Ascending aorta (tissue), 2 donors: ENCODE measurements at regions not wholly inside any gene's neighbourhood (a gene's known extent, or its start where the extent isn't known, plus 50 kb on each side); places are given as distances from the start of the nearest gene placed in this dataset.
"Not testable (repeated sequence)": the region's sequence is repeated elsewhere in the genome, so short reads cannot be mapped to it uniquely, and the experiment has no call there.

Experiments
- DNase-seq, 2 donors: peaks; one replicate each; pipeline ENCODE4 v3.0.0-alpha.2; 2019; ENCODE audit warnings: low spot score in 2 of 2
- H3K27ac ChIP-seq, 2 donors: fragments of 200-600 bp; sonication (generic); one replicate each; pipeline ENCODE4 v1.5.1; 2016 to 2017; ENCODE audit warnings: mild to moderate bottlenecking in 1 of 2
- H3K27me3 ChIP-seq: fragments of 200-600 bp; sonication (generic); one replicate; pipeline ENCODE4 v1.5.1; 2017
- H3K36me3 ChIP-seq, 2 donors: fragments of 200-600 bp; sonication (generic); one replicate each; pipeline ENCODE4 v1.5.1; 2016
- H3K4me1 ChIP-seq, 2 donors: fragments of 200-600 bp; sonication (generic); one replicate each; pipeline ENCODE4 v1.5.1; 2016 to 2017; ENCODE audit warnings: mild to moderate bottlenecking in 1 of 2
- H3K4me3 ChIP-seq, 2 donors: fragments of 200-600 bp; sonication (generic); one replicate each; pipeline ENCODE4 v1.5.1; 2016 to 2017; ENCODE audit warnings: mild to moderate bottlenecking in 1 of 2
- H3K9me3 ChIP-seq, 2 donors: fragments of 200-600 bp; sonication (generic); one replicate each; pipeline ENCODE4 v1.5.1; 2016
- intact Hi-C: fragments of 100-400 bp; cut with DNase I; formaldehyde crosslinking; loops from one replicate; pipeline ENCODE4 v1.15.1; 2023
- TF ChIP-seq, protein P1 (sequence below), 3 experiments: fragments of 200-600 bp in 2 of 3; fragments of 450-650 bp in 1 of 3; sonication (generic) in 2 of 3; IDR thresholded peaks; one replicate each; pipeline ENCODE4 v1.5.1; 2016 to 2019; ENCODE audit warnings: antibody characterized with exemption in 3 of 3, mild to moderate bottlenecking in 1 of 3, moderate library complexity in 1 of 3

DNA sequence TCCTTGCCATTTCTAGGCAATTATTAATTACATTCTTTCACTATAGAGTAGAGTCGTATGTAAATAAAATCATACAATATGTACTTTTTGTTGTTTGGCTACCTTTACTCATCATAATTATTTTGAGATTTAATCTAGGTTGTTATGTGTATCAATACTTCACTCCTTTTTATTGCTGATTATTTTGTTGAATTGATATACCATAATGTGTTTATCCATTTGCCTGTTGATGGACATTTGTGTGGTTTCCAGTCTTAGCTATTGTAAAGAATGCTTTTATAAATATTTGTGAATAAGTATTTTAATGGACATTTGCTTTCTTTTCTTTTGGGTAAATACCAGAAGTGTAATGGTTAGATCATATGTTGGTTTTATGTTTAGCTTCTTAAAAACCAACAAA lies 174.0 kb downstream of the RAMP3 start:
- intact Hi-C loops = no loop called here
- Histone ChIP-seq H3K4me1 (no peaks in the 10 kb centered on the region), H3K9me3 (peaks cover 4 to 8% of the 10 kb centered on the region in 2 donors), H3K36me3 (no peaks in the 10 kb centered on the region), H3K4me3 (no peak overlapping the region), H3K27me3 (no peaks in the 10 kb centered on the region), H3K27ac (no peak overlapping the region)
- no peak for DNase-seq
- TF ChIP-seq, protein P1, sequence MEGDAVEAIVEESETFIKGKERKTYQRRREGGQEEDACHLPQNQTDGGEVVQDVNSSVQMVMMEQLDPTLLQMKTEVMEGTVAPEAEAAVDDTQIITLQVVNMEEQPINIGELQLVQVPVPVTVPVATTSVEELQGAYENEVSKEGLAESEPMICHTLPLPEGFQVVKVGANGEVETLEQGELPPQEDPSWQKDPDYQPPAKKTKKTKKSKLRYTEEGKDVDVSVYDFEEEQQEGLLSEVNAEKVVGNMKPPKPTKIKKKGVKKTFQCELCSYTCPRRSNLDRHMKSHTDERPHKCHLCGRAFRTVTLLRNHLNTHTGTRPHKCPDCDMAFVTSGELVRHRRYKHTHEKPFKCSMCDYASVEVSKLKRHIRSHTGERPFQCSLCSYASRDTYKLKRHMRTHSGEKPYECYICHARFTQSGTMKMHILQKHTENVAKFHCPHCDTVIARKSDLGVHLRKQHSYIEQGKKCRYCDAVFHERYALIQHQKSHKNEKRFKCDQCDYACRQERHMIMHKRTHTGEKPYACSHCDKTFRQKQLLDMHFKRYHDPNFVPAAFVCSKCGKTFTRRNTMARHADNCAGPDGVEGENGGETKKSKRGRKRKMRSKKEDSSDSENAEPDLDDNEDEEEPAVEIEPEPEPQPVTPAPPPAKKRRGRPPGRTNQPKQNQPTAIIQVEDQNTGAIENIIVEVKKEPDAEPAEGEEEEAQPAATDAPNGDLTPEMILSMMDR (IDR thresholded peaks at IDR 0.05) = no peak

DNA sequence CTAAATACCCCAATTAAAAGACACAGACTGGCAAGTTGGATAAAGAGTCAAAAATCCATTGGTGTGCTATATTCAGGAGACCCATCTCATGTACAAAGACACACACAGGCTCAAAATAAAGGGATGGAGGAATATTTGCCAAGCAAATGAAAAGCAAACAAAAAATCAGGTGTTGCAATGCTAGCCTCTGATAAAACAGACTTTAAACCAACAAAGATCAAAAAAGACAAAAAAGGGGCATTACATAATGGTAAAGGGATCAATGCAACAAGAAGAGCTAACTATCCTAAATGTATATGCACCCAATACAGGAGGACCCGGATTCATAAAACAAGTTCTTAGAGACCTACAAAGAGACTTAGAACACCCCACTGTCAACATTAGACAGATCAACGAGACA lies 177.4 kb downstream of the RAMP3 start:
- H3K4me1 ChIP-seq, intact Hi-C loops, H3K9me3 ChIP-seq, H3K36me3 ChIP-seq, H3K27me3 ChIP-seq, DNase-seq, H3K4me3 ChIP-seq, H3K27ac ChIP-seq: not testable (repeated sequence)

GRCh38 chr7:45342236-45342635 lies 184.6 kb downstream of the RAMP3 start:
- intact Hi-C loops = no loop called here
- TF ChIP-seq, protein P1 (IDR thresholded peaks at IDR 0.05) = no peak
- Histone ChIP-seq H3K4me3 (no peak overlapping the region), H3K36me3 (no peaks in the 10 kb centered on the region), H3K27me3 (no peaks in the 10 kb centered on the region), H3K9me3 (no peaks in the 10 kb centered on the region), H3K27ac (no peak overlapping the region), H3K4me1 (no peaks in the 10 kb centered on the region)
- no peak for DNase-seq

- Histone ChIP-seq H3K27me3 (no peaks in the 10 kb centered on the region), H3K27ac (no peak overlapping the region), H3K4me3 (no peak overlapping the region), H3K9me3 (no peaks in the 10 kb centered on the region), H3K36me3 (no peaks in the 10 kb centered on the region), H3K4me1 (no peaks in the 10 kb centered on the region)
- intact Hi-C loops = no loop called here
- TF ChIP-seq, protein P1 (IDR thresholded peaks at IDR 0.05) = no peak
- DNase-seq = no peak
These were observed 186.2 kb downstream of the RAMP3 start for GRCh38 chr7:45343746-45344145.

- H3K36me3 ChIP-seq = no peaks in the 10 kb centered on the region
- no peak for DNase-seq
- no peak overlapping the region for H3K4me3 ChIP-seq
- no peak overlapping the region for H3K27ac ChIP-seq
- intact Hi-C loops = no loop called here
- H3K27me3 ChIP-seq = no peaks in the 10 kb centered on the region
- no peaks in the 10 kb centered on the region for H3K4me1 ChIP-seq
- H3K9me3 ChIP-seq = no peaks in the 10 kb centered on the region
- TF ChIP-seq, protein P1 (IDR thresholded peaks at IDR 0.05) = no peak
These were observed 190.2 kb downstream of the RAMP3 start for GRCh38 chr7:45347804-45348203.

DNA sequence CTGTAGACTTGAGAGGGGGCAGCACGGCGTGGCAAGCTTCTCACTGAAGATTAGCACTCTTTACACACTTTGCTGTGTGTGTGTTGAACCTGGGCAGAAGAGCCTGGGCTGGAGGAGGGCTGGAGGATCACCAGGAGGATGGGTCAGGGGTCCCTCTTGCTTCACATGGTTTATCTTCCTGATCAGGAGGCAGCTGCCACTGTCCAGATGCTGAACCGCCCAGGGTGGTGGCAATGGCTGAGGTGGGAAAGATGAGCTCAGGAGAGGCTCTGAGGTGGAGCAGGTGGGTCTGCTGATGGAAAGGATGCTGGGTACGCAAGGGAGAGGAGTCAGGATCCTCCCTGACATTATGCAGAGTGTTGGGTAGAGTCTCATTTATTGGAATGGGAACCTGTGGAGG lies 191.5 kb downstream of the RAMP3 start:
- no peak for DNase-seq
- TF ChIP-seq, protein P1 (IDR thresholded peaks at IDR 0.05) = no peak
- Histone ChIP-seq H3K27me3 (no peaks in the 10 kb centered on the region), H3K9me3 (no peaks in the 10 kb centered on the region), H3K36me3 (no peaks in the 10 kb centered on the region), H3K4me1 (no peaks in the 10 kb centered on the region), H3K27ac (no peak overlapping the region), H3K4me3 (no peak overlapping the region)
- intact Hi-C loops = no loop called here
